ENCODE measurements at regions not wholly inside any gene's neighbourhood (a gene's known extent, or its start where the extent isn't known, plus 50 kb on each side); places are given as distances from the start of the nearest gene placed in this dataset.

DNA sequence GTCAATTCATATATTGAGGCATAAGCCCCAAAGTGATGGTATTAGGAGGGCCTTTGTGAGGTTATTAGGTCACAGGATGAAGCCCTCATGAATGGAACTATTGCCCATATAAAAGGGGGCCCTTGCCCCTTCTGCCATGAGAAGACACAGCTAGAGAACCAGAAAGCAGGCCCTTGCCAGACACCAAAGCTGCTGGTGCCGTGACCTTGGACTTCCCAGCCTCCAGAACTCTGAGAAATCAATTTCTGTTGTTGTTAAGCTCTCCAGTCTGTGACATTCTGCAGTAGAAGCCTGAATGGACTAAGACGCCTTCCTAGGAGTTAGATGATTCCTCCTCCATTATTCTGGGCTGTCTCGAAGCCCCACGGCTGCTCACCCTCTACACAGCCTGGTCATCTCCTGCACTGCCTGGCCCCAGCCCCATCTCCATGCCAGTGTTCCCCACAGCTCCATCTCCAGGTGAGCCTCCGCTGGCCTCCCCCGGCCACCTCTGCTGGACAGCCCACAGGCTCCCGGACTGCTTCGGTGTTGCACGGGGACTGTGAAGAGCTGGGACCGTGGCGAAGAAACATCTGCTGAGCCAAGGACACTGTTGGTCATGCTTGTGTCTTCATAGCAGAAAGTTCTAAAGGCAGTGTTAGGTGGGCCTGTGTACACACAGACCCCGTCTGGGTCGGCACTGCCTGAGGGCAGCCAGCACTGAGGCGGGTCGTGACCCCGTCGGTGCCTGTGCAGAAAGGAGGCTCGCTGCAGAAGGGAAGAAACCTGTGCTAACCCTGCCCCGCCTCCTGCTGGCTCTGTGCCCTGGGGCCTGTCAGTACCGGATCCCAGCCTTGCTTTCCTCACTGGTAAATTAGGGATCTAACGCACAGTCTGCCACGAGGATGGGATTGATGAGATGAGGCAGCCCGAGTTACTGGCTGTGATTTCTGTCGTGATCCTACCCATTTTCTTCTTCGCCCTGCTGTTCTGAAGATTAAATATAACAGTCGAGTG, 55.1 kb upstream of the CNOT6 start:
- TF ChIP-seq, protein P1, sequence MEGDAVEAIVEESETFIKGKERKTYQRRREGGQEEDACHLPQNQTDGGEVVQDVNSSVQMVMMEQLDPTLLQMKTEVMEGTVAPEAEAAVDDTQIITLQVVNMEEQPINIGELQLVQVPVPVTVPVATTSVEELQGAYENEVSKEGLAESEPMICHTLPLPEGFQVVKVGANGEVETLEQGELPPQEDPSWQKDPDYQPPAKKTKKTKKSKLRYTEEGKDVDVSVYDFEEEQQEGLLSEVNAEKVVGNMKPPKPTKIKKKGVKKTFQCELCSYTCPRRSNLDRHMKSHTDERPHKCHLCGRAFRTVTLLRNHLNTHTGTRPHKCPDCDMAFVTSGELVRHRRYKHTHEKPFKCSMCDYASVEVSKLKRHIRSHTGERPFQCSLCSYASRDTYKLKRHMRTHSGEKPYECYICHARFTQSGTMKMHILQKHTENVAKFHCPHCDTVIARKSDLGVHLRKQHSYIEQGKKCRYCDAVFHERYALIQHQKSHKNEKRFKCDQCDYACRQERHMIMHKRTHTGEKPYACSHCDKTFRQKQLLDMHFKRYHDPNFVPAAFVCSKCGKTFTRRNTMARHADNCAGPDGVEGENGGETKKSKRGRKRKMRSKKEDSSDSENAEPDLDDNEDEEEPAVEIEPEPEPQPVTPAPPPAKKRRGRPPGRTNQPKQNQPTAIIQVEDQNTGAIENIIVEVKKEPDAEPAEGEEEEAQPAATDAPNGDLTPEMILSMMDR (IDR thresholded peaks at IDR 0.05; ENCODE audit: control insufficient read depth, extremely low read depth, insufficient read depth), result no peak
- DNase-seq (ENCODE audit: low read depth), result no peak
- no peak overlapping the region for H3K4me3 ChIP-seq (ENCODE audit: low read depth, low read length)

DNA sequence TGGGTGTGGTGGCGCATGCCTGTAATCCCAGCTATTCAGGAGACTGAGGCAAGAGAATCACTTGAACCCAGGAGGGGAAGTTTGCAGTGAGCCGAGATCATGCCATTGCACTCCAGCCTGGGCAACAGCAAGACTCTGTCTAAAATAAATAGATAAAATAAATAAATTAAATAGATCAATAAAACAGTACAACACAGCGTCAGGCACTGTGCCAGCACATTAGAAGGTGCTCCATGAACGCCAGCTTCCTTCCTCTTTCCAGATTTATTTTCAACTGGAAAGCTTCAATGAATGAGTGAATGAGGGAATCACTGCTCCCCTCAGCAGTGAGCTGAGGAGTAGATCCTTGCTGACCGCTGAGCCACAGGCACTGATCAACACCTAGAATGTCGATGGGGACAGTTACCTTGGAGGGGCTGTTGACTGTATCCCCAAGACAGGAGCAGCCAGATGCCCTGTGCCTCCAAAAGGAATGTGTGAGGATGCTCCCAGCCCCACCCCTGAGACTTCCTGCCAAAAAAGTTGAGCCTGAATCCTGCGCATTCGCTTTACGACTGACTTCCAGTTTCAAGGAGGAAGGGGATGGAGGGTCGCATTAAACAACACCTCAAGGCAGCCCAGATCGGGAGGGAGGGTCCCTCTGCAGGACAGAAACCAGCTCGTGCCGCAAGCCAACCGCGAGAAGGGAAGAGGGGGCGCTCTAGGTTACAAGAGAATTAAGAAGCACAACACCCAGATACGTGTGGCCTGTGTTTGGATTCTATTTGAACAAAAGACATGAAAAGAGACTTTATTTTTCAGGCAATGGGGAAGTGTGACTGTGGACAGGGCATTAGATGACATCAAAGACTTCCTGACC, 54.0 kb upstream of the CNOT6 start:
- TF ChIP-seq, protein P1 (IDR thresholded peaks at IDR 0.05; ENCODE audit: control insufficient read depth, extremely low read depth, insufficient read depth), result no peak
- DNase-seq (ENCODE audit: low read depth), result peak; percentile 84

DNA sequence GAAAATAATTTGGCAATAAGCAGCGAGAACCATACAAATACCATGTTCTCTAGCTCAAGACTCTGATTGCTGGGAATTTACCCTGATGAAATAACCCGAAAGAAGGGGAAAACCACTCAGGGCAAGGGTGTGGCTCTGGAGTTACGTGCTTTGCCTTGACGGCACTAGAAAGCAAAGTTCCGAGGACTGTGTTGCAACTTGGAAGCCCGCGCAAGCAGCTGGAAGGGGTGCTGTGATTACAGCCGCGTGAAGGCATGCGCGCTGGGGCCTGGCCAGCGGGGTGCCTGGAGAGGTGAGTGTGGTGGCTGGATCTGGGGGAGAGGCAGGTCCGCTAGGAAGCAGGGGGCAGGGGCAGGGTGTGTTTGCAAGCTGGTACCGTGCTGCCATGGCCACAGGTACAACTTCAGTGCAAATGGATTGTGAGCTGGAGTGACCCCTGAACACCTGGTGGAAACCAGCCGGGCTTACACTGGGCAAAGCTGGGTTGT, 52.6 kb upstream of the CNOT6 start:
- TF ChIP-seq, protein P1 (IDR thresholded peaks at IDR 0.05; ENCODE audit: control insufficient read depth, extremely low read depth, insufficient read depth), result no peak
- DNase-seq (ENCODE audit: low read depth), result no peak
- no peak overlapping the region for H3K4me3 ChIP-seq (ENCODE audit: low read depth, low read length)

More for the DNA sequence above, 54.0 kb upstream of the CNOT6 start:
- no peak overlapping the region for H3K4me3 ChIP-seq (ENCODE audit: low read depth, low read length)

Data from LNCaP clone FGC (cell line).